Spleen (tissue), 11 donors: ENCODE measurements at regions not wholly inside any gene's neighbourhood (a gene's known extent, or its start where the extent isn't known, plus 50 kb on each side); places are given as distances from the start of the nearest gene placed in this dataset.

Source experiments
- DNase-seq: peaks from one replicate; pipeline ENCODE4 v3.0.0-alpha.2; 2020
- H3K27ac ChIP-seq, 8 donors: fragments of 200-600 bp; sonication (generic) in 7 of 8; 1 replicate in 4 of 8; 2 replicates in 4 of 8; pipeline versions ENCODE4 v1.5.0 to v1.8.0; 2016 to 2021; ENCODE audit warnings: inconsistent platforms in 4 of 8, mild to moderate bottlenecking in 4 of 8, moderate library complexity in 1 of 8
- H3K27me3 ChIP-seq, 7 donors: fragments of 200-600 bp; sonication (generic) in 6 of 7; replicated peaks in 1 of 7; 1 replicate in 4 of 7; 2 replicates in 3 of 7; pipeline versions ENCODE4 v1.5.0 to v1.8.0; 2016 to 2021; ENCODE audit warnings: inconsistent platforms in 3 of 7, mild to moderate bottlenecking in 1 of 7
- H3K36me3 ChIP-seq, 6 donors: fragments of 200-600 bp; sonication (generic) in 5 of 6; 1 replicate in 4 of 6; 2 replicates in 2 of 6; pipeline versions ENCODE4 v1.5.0 to v1.8.0; 2016 to 2021; ENCODE audit warnings: inconsistent platforms in 2 of 6
- H3K4me1 ChIP-seq, 6 donors: fragments of 200-600 bp; sonication (generic) in 5 of 6; 1 replicate in 3 of 6; 2 replicates in 3 of 6; pipeline versions ENCODE4 v1.5.0 to v1.8.0; 2016 to 2021; ENCODE audit warnings: inconsistent platforms in 3 of 6
- H3K4me3 ChIP-seq, 8 donors: fragments of 200-600 bp; sonication (generic) in 7 of 8; 1 replicate in 4 of 8; 2 replicates in 4 of 8; pipeline versions ENCODE4 v1.5.0 to v1.8.0; 2016 to 2021; ENCODE audit warnings: inconsistent platforms in 4 of 8, mild to moderate bottlenecking in 4 of 8, moderate library complexity in 2 of 8
- H3K9me3 ChIP-seq, 8 donors: fragments of 200-600 bp; sonication (generic) in 7 of 8; 1 replicate in 4 of 8; 2 replicates in 4 of 8; pipeline versions ENCODE4 v1.5.0 to v1.8.0; 2016 to 2021; ENCODE audit warnings: inconsistent platforms in 4 of 8
- POLR2A ChIP-seq, 3 donors: fragments of 450-650 bp; IDR thresholded peaks; one replicate each; pipeline ENCODE4 v1.5.1; 2017; ENCODE audit warnings: antibody characterized with exemption in 3 of 3, mild to moderate bottlenecking in 1 of 3
- POLR2AphosphoS5 ChIP-seq, 3 donors: sonication (generic); formaldehyde crosslinking; IDR thresholded peaks; one replicate each; pipeline ENCODE4 v1.5.1; 2017; ENCODE audit warnings: antibody characterized with exemption in 3 of 3
- WGBS, 5 donors: extraction: QIAGEN DNeasy Blood & Tissue Kit in 3 of 5; methylation state at CpG; one replicate each; pipeline versions ENCODE4 v1.1.5 to v1.1.7; 2013 to 2018; 5-methylcytosine and 5-hydroxymethylcytosine counted together
- intact Hi-C: fragments of 100-400 bp; cut with DNase I; formaldehyde crosslinking; loops from one replicate; pipeline ENCODE4 v1.15.0; 2023; ENCODE audit warnings: low total_unique reads
- TF ChIP-seq, protein P1 (sequence below), 11 experiments: fragments of 200-600 bp in 7 of 11; fragments of 450-650 bp in 4 of 11; sonication (generic) in 4 of 11; IDR thresholded peaks in 8 of 11; conservative IDR thresholded peaks in 3 of 11; 1 replicate in 7 of 11; 2 replicates in 4 of 11; pipeline versions ENCODE4 v1.4.0 to v1.8.0; 2016 to 2021; ENCODE audit warnings: antibody characterized with exemption in 11 of 11, inconsistent platforms in 4 of 11, mild to moderate bottlenecking in 1 of 11
- donor health status: healthy with polysubstance abuse.
- donor health status: DM: no; HTN: no; CAD: no; lungs with moderate emphysema.
- donor health status: DM: no; HTN: no; CAD: no.
- donor health status: Bipolar disorder and iron deficiency.
- donor health status: healthy.
- donor health status: DM: no; HTN: no; CAD: no.
- donor health status: DM: yes; HTN: yes; CAD: no.

DNA sequence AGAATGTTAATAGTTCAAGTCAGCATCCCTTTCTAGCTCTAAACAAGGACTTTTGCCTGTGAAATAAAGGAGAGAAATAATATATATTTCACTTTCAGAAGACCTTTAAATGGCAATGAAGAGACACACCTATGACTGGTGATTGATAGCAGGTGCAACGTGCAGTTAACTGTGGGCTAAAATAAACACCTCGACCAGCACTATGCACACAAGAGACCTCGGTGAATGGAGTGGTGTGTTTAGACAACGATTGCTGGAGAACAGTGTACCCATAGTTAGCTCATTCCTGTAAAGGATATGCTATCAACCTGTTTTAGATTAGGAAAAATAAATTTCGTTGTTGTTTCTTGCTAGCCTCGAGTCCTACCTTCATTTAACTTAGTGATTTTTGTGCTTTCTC, 143.4 kb downstream of the NR4A2 start:
- no peak for DNase-seq
- H3K4me1 ChIP-seq: peaks cover 0 to 4% (median 0%) of the 10 kb centered on the region in 6 donors
- H3K36me3 ChIP-seq: no peaks in the 10 kb centered on the region
- no peak overlapping the region for H3K4me3 ChIP-seq
- TF ChIP-seq, protein P1, sequence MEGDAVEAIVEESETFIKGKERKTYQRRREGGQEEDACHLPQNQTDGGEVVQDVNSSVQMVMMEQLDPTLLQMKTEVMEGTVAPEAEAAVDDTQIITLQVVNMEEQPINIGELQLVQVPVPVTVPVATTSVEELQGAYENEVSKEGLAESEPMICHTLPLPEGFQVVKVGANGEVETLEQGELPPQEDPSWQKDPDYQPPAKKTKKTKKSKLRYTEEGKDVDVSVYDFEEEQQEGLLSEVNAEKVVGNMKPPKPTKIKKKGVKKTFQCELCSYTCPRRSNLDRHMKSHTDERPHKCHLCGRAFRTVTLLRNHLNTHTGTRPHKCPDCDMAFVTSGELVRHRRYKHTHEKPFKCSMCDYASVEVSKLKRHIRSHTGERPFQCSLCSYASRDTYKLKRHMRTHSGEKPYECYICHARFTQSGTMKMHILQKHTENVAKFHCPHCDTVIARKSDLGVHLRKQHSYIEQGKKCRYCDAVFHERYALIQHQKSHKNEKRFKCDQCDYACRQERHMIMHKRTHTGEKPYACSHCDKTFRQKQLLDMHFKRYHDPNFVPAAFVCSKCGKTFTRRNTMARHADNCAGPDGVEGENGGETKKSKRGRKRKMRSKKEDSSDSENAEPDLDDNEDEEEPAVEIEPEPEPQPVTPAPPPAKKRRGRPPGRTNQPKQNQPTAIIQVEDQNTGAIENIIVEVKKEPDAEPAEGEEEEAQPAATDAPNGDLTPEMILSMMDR (IDR thresholded peaks at IDR 0.05 in 8 of 11, conservative IDR thresholded peaks at IDR 0.05 in 3 of 11): no peak
- no peak for TF ChIP-seq POLR2A (IDR thresholded peaks at IDR 0.05)
- no peak for TF ChIP-seq POLR2AphosphoS5 (IDR thresholded peaks at IDR 0.05)
- no peak overlapping the region for H3K27ac ChIP-seq
- WGBS, 5 donors: 61 to 79% (median 74%) methylated on average over 6 of the region's 6 CpGs
- H3K9me3 ChIP-seq: no peaks in the 10 kb centered on the region
- H3K27me3 ChIP-seq: peaks cover 0 to 2% (median 0%) of the 10 kb centered on the region in 7 donors
- intact Hi-C loops: no loop called here

DNA sequence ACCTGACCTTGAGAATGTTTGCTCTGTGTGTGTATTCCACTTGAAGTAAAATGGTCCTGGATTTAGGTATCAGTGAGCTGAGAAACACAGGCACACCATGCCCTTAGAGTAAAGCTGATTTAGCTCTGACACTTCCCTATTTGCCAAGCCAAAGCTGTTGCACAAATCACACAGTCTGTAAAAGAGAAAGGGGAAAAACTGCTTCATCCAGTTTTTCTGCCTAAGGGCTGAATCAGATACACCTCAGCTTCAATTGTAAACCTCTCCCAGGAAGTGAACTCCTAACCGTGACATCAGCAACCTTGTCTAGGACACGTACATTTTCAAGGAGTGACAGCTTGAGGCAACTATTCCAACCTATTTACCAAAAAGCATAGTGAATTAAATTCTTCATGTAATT, 150.4 kb downstream of the NR4A2 start:
- intact Hi-C loops: no loop called here
- TF ChIP-seq, protein P1 (IDR thresholded peaks at IDR 0.05 in 8 of 11, conservative IDR thresholded peaks at IDR 0.05 in 3 of 11): no peak
- TF ChIP-seq POLR2A (IDR thresholded peaks at IDR 0.05) (no peak), POLR2AphosphoS5 (IDR thresholded peaks at IDR 0.05) (no peak)
- 60 to 75% (median 63%) methylated on average over 2 of the region's 2 CpGs for WGBS, 5 donors
- no peak overlapping the region for H3K27ac ChIP-seq
- no peak overlapping the region for H3K4me3 ChIP-seq
- peaks cover 0 to 12% (median 0%) of the 10 kb centered on the region in 7 donors for H3K27me3 ChIP-seq
- no peaks in the 10 kb centered on the region for H3K4me1 ChIP-seq
- H3K9me3 ChIP-seq: no peaks in the 10 kb centered on the region
- no peak for DNase-seq
- H3K36me3 ChIP-seq: no peaks in the 10 kb centered on the region

DNA sequence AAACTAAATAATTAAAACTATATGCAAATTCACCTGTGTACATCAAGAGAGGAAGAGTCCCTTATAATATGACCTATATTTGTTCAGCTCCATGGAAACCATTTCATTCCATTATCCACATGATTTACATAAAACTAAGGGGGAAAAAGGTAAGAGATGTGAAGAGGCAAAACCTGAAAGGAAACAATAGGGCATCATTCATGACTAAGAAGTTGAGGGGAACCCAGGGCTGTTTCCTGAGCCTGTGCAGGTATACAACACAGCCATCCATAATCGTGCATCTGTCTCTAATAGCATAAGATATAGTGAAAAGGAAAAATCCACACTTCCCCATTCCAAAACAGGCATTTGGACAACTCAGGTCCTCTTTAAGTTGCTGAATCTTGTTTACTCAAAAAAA, 151.3 kb downstream of the NR4A2 start:
- Histone ChIP-seq H3K9me3 (no peaks in the 10 kb centered on the region), H3K27ac (no peak overlapping the region), H3K27me3 (peaks cover 0 to 12% (median 0%) of the 10 kb centered on the region in 7 donors), H3K36me3 (no peaks in the 10 kb centered on the region), H3K4me1 (no peaks in the 10 kb centered on the region), H3K4me3 (no peak overlapping the region)
- intact Hi-C loops: no loop called here
- WGBS, 5 donors: 62 to 88% (median 79%) methylated on average over 1 of the region's 1 CpG
- no peak for DNase-seq
- no peak for TF ChIP-seq POLR2AphosphoS5 (IDR thresholded peaks at IDR 0.05)
- no peak for TF ChIP-seq POLR2A (IDR thresholded peaks at IDR 0.05)
- TF ChIP-seq, protein P1 (IDR thresholded peaks at IDR 0.05 in 8 of 11, conservative IDR thresholded peaks at IDR 0.05 in 3 of 11): no peak

DNA sequence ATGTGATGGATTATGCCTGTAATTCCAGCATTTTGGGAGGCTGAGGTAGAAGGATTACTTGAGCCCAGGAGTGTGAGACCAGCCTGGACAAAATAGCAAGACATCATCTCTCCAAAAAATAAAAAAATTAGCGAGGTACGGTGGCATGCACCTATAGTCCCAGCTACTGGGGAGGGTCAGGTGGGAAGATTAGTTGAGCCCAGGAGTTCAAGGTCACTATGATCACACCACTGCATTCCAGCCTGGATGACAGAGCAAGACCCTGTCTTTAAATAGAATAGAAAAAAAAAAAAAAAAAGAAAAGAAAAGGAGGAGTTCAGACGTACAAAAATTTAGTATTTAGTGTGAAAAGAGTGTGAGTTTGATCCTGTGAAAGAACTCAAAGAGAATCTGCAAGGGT, 154.9 kb downstream of the NR4A2 start:
- WGBS, 5 donors: 78 to 89% (median 85%) methylated on average over 3 of the region's 3 CpGs

More for the DNA sequence above, 154.9 kb downstream of the NR4A2 start:
- H3K27ac ChIP-seq: no peak overlapping the region
- intact Hi-C loops: no loop called here
- no peaks in the 10 kb centered on the region for H3K36me3 ChIP-seq
- H3K27me3 ChIP-seq: no peaks in the 10 kb centered on the region
- no peaks in the 10 kb centered on the region for H3K9me3 ChIP-seq
- TF ChIP-seq, protein P1 (IDR thresholded peaks at IDR 0.05 in 8 of 11, conservative IDR thresholded peaks at IDR 0.05 in 3 of 11): no peak
- TF ChIP-seq POLR2AphosphoS5 (IDR thresholded peaks at IDR 0.05) (no peak), POLR2A (IDR thresholded peaks at IDR 0.05) (no peak)
- no peaks in the 10 kb centered on the region for H3K4me1 ChIP-seq
- H3K4me3 ChIP-seq: no peak overlapping the region
- DNase-seq: no peak
